KOPT-K1 (cell line): ENCODE measurements at regions not wholly inside any gene's neighbourhood (a gene's known extent, or its start where the extent isn't known, plus 50 kb on each side); places are given as distances from the start of the nearest gene placed in this dataset.

Experiments used
- H3K27ac ChIP-seq: fragments of 200-600 bp; sonication (generic); 2 replicates; pipeline ENCODE4 v1.5.1; 2016; ENCODE audit warnings: antibody characterized with exemption, mild to moderate bottlenecking, low read depth, low read length; ENCODE audit not compliant: poor library complexity, severe bottlenecking
- H3K36me3 ChIP-seq: fragments of 200-600 bp; sonication (generic); 2 replicates; pipeline ENCODE4 v1.5.1; 2017; ENCODE audit warnings: antibody characterized with exemption, mild to moderate bottlenecking, low read length, moderate library complexity; ENCODE audit not compliant: insufficient read depth
- H3K9me3 ChIP-seq: fragments of 200-600 bp; sonication (generic); 2 replicates; pipeline ENCODE4 v1.5.1; 2017; ENCODE audit warnings: antibody characterized with exemption, low read length, mild to moderate bottlenecking; ENCODE audit not compliant: insufficient read depth, poor library complexity, severe bottlenecking

DNA sequence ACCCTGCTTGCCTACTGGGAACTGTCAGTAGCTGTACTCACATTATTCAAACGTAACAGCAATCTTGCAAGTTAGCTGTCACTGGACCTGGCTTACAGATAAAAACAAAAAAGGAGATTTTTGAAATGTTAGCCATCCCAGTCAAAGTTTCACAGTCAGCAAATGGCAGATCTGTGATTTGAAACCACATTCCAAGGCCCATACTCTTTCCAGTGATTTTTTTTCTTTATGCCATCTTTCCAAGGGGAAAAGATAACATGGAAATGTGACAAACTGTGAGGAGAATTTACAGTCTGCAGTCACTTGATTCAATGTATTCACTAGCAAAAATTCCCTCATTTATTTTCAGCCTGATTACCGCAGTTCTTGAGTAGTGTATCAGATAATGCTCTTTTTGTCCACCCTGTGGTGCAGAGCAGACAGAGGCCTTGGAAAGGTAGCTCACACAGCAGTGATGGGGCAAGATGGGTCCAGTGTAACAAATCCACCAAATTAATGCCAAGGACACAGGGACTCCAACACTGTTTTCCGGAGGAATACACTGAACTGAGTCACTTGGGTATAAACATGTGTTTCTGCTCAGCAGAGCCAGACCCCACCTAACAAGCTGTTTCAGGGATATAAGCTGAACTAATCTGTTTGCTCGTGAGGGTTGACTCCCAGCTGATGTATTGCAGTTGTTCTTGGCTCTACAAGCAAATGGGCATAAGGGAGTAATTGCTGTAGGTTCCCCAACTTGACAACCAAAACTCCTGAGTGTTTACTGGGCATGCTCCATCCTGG lies 49.9 kb upstream of the ADGRF1 start:
- Histone ChIP-seq H3K27ac (no peak overlapping the region), H3K9me3 (no peaks in the 10 kb centered on the region), H3K36me3 (no peaks in the 10 kb centered on the region)
